Astrocyte (in vitro differentiated cells and primary cell): ENCODE measurements at regions not wholly inside any gene's neighbourhood (a gene's known extent, or its start where the extent isn't known, plus 50 kb on each side); places are given as distances from the start of the nearest gene placed in this dataset.

Source experiments
- DNase-seq: peaks from one replicate; pipeline ENCODE4 v3.0.0-alpha.2; 2010; ENCODE audit warnings: low read depth
- FAIRE-seq: peaks from 2 replicates; lab custom pipeline; 2011; peaks lifted over from hg19 to GRCh38; lab: Jason Lieb, UNC
- H2AFZ ChIP-seq: 2 replicates; pipeline ENCODE4 v1.6.0; 2012; ENCODE audit warnings: low read depth, low read length, inconsistent platforms
- H3K27ac ChIP-seq: 2 replicates; pipeline ENCODE4 v1.5.1; 2011; ENCODE audit warnings: low read depth, low read length, inconsistent platforms
- H3K27me3 ChIP-seq: 2 replicates; pipeline ENCODE4 v1.6.0; 2011; ENCODE audit warnings: low read length, inconsistent platforms; ENCODE audit not compliant: insufficient read depth
- H3K36me3 ChIP-seq: 2 replicates; pipeline ENCODE4 v1.5.1; 2011; ENCODE audit warnings: low read length, inconsistent platforms; ENCODE audit not compliant: insufficient read depth
- H3K4me1 ChIP-seq: 2 replicates; pipeline ENCODE4 v1.5.1; 2011; ENCODE audit warnings: low read length, inconsistent platforms; ENCODE audit not compliant: insufficient read depth
- H3K4me2 ChIP-seq: 2 replicates; pipeline ENCODE4 v1.6.0; 2012; ENCODE audit warnings: low read length, inconsistent platforms
- H3K4me3 ChIP-seq: 2 replicates; pipeline ENCODE4 v1.5.1; 2011; ENCODE audit warnings: low read depth, mild to moderate bottlenecking, low read length, inconsistent platforms; ENCODE audit not compliant: insufficient read depth
- H3K79me2 ChIP-seq: 2 replicates; pipeline ENCODE4 v1.6.0; 2012; ENCODE audit warnings: mild to moderate bottlenecking, low read length, inconsistent platforms; ENCODE audit not compliant: insufficient read depth
- H3K9ac ChIP-seq: 2 replicates; pipeline ENCODE4 v1.6.0; 2012; ENCODE audit warnings: mild to moderate bottlenecking, low read length, inconsistent platforms
- H3K9me3 ChIP-seq: 2 replicates; pipeline ENCODE4 v1.5.1; 2012; ENCODE audit warnings: low read depth, mild to moderate bottlenecking, low read length, inconsistent platforms; ENCODE audit not compliant: insufficient read depth
- H4K20me1 ChIP-seq: 2 replicates; pipeline ENCODE4 v1.6.0; 2012; ENCODE audit warnings: low read length, inconsistent platforms; ENCODE audit not compliant: insufficient read depth
- H3K27ac Mint-ChIP-seq: one replicate; pipeline ENCODE4 v1.8.0; 2021; ENCODE audit warnings: mild to moderate bottlenecking, mixed read lengths; ENCODE audit not compliant: unreplicated experiment
- H3K27me3 Mint-ChIP-seq: one replicate; pipeline ENCODE4 v1.8.0; 2021; ENCODE audit warnings: low read depth, mixed read lengths; ENCODE audit not compliant: unreplicated experiment
- H3K36me3 Mint-ChIP-seq: one replicate; pipeline ENCODE4 v1.8.0; 2021; ENCODE audit warnings: low read depth, mixed read lengths; ENCODE audit not compliant: unreplicated experiment
- H3K4me1 Mint-ChIP-seq: one replicate; pipeline ENCODE4 v1.8.0; 2021; ENCODE audit warnings: low read depth, mixed read lengths; ENCODE audit not compliant: unreplicated experiment
- H3K4me3 Mint-ChIP-seq: one replicate; pipeline ENCODE4 v1.8.0; 2021; ENCODE audit warnings: mild to moderate bottlenecking, moderate library complexity, mixed read lengths; ENCODE audit not compliant: unreplicated experiment
- H3K9me3 Mint-ChIP-seq: one replicate; pipeline ENCODE4 v1.8.0; 2021; ENCODE audit warnings: mild to moderate bottlenecking, mixed read lengths; ENCODE audit not compliant: unreplicated experiment
- CTCF ChIP-seq: IDR thresholded peaks from 2 replicates; pipeline ENCODE4 v1.5.1; 2011; ENCODE audit warnings: low read depth, mild to moderate bottlenecking, inconsistent platforms, low read length, moderate library complexity; ENCODE audit not compliant: insufficient read depth
- EZH2 ChIP-seq: IDR thresholded peaks from 2 replicates; pipeline ENCODE4 v1.6.1; 2012; ENCODE audit warnings: mild to moderate bottlenecking, low read length, inconsistent platforms; ENCODE audit not compliant: insufficient read depth

DNA sequence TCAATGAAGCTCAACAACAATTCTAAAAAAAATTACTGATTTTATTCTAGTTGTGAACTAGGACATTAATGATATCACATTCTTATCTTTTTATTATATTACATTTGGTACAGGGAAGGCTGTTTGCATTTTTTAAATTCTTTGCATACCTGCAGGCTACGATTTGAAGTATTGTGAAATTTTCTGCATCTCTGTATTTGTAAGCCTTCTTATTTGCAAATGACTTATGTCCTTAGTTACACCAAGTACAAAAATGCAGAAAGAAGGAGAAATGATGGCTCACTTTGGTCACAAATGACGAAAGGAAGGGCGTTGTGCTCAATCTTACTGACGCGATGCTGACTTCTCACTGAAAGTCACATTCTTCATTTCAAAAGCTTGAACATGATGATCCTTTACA, 227.5 kb upstream of the SOX11 start:
- H3K9me3 Mint-ChIP-seq: peaks cover 6% of the 10 kb centered on the region
- no peaks in the 10 kb centered on the region for H3K27me3 ChIP-seq
- H3K9ac ChIP-seq: no peak overlapping the region
- no peak for TF ChIP-seq EZH2
- no peak for TF ChIP-seq CTCF
- H3K9me3 ChIP-seq: no peaks in the 10 kb centered on the region
- H3K27me3 Mint-ChIP-seq: no peaks in the 10 kb centered on the region
- H3K4me1 ChIP-seq: no peaks in the 10 kb centered on the region
- DNase-seq (peak; percentile 6), FAIRE-seq (no peak)
- H3K4me1 Mint-ChIP-seq: no peaks in the 10 kb centered on the region
- no peaks in the 10 kb centered on the region for H4K20me1 ChIP-seq
- no peak overlapping the region for H3K27ac Mint-ChIP-seq
- no peaks in the 10 kb centered on the region for H3K79me2 ChIP-seq
- no peak overlapping the region for H3K27ac ChIP-seq
- no peaks in the 10 kb centered on the region for H3K36me3 ChIP-seq
- H3K36me3 Mint-ChIP-seq: no peaks in the 10 kb centered on the region
- no peak overlapping the region for H3K4me2 ChIP-seq
- H3K4me3 Mint-ChIP-seq: no peak overlapping the region
- no peak overlapping the region for H2AFZ ChIP-seq
- no peak overlapping the region for H3K4me3 ChIP-seq

- Histone ChIP-seq H3K9me3 (no peaks in the 10 kb centered on the region), H3K27ac (no peak overlapping the region), H2AFZ (no peak overlapping the region), H4K20me1 (no peaks in the 10 kb centered on the region), H3K4me2 (no peak overlapping the region), H3K36me3 (no peaks in the 10 kb centered on the region), H3K27me3 (no peaks in the 10 kb centered on the region), H3K4me1 (no peaks in the 10 kb centered on the region), H3K4me3 (no peak overlapping the region), H3K79me2 (no peaks in the 10 kb centered on the region), H3K9ac (no peak overlapping the region)
- DNase-seq: no peak
- Mint-ChIP-seq H3K4me3 (no peak overlapping the region), H3K27ac (no peak overlapping the region), H3K4me1 (no peaks in the 10 kb centered on the region), H3K27me3 (no peaks in the 10 kb centered on the region), H3K36me3 (no peaks in the 10 kb centered on the region), H3K9me3 (peaks cover 6% of the 10 kb centered on the region)
- FAIRE-seq: no peak
- no peak for TF ChIP-seq CTCF
- TF ChIP-seq EZH2: no peak
Observed at GRCh38 chr2:5465859-5466258, 226.3 kb upstream of the SOX11 start.

DNA sequence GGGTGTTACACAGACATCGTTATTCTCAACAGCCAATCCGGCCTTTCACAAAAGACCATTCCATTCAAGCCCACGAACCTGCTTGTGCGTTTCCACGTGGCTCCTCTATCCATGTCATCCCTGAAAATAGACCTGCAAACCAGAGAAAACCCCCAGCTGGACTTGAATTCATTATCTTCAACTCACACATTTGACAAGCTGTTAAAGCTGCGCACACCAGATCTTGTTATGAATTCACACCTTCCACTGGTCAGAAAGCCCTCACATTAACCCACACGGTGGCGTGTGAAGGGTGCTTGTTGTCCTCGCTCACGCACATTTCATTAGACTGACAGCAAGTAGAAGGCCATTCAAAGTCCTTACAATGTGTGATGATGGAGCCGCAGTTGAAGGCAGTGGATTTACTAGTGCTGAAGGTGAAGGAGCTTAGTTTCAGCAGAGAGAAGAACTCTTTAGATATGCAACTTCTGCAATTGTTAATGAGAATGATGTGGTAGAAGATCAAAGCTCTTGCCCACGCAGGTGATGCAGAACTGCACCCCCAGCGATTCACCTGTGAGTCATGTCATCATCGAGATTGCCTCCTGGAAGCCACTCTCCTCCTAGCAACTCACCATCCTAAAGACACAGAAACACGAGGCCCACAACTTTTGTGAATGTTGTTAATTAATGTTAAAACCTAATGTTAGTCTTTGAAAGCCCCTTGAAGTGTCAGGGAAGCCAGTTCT, 224.8 kb upstream of the SOX11 start:
- H3K27ac Mint-ChIP-seq: no peak overlapping the region

More for the DNA sequence above, 224.8 kb upstream of the SOX11 start:
- Histone ChIP-seq H3K27me3 (no peaks in the 10 kb centered on the region), H3K36me3 (no peaks in the 10 kb centered on the region), H3K4me2 (no peak overlapping the region), H3K79me2 (no peaks in the 10 kb centered on the region), H3K4me3 (no peak overlapping the region), H3K4me1 (no peaks in the 10 kb centered on the region), H2AFZ (no peak overlapping the region), H3K27ac (no peak overlapping the region), H3K9ac (no peak overlapping the region), H4K20me1 (no peaks in the 10 kb centered on the region), H3K9me3 (no peaks in the 10 kb centered on the region)
- Mint-ChIP-seq H3K36me3 (no peaks in the 10 kb centered on the region), H3K27me3 (no peaks in the 10 kb centered on the region), H3K9me3 (peaks cover 4% of the 10 kb centered on the region), H3K4me1 (no peaks in the 10 kb centered on the region), H3K4me3 (no peak overlapping the region)
- DNase-seq (no peak), FAIRE-seq (no peak)
- TF ChIP-seq CTCF (no peak), EZH2 (no peak)
